Neutrophil (primary cell): ENCODE measurements at regions not wholly inside any gene's neighbourhood (a gene's known extent, or its start where the extent isn't known, plus 50 kb on each side); places are given as distances from the start of the nearest gene placed in this dataset.

Experiments used
- H3K27ac ChIP-seq: fragments of 200-600 bp; sonication (generic); 2 replicates; pipeline ENCODE4 v1.5.1; 2016; ENCODE audit warnings: mild to moderate bottlenecking, moderate library complexity
- H3K27me3 ChIP-seq: fragments of 200-600 bp; sonication (generic); 2 replicates; pipeline ENCODE4 v1.6.0; 2016; ENCODE audit warnings: mild to moderate bottlenecking
- H3K36me3 ChIP-seq: fragments of 200-600 bp; sonication (generic); 2 replicates; pipeline ENCODE4 v1.5.1; 2017
- H3K4me1 ChIP-seq, 2 experiments: fragments of 200-600 bp in 1 of 2; sonication (generic) in 1 of 2; 1 replicate in 1 of 2; 2 replicates in 1 of 2; pipeline versions ENCODE4 v1.5.1 to v1.6.1; 2013 to 2016; ENCODE audit warnings: low read depth in 1 of 2, low read length in 1 of 2, mild to moderate bottlenecking in 1 of 2, moderate library complexity in 1 of 2; ENCODE audit not compliant: control insufficient read depth in 1 of 2, insufficient read depth in 1 of 2
- H3K4me3 ChIP-seq, 2 experiments: fragments of 200-600 bp in 1 of 2; sonication (generic) in 1 of 2; 1 replicate in 1 of 2; 2 replicates in 1 of 2; pipeline ENCODE4 v1.5.1; 2013 to 2016; ENCODE audit warnings: low read depth in 1 of 2, low read length in 1 of 2, mild to moderate bottlenecking in 1 of 2, moderate library complexity in 1 of 2
- H3K9me3 ChIP-seq: fragments of 200-600 bp; sonication (generic); 2 replicates; pipeline ENCODE4 v1.5.1; 2016
- CTCF ChIP-seq: fragments of 200-600 bp; sonication (generic); IDR thresholded peaks from 2 replicates; pipeline ENCODE4 v1.5.1; 2016; ENCODE audit warnings: antibody characterized with exemption

GRCh38 chr16:55204923-55205322, 119.1 kb upstream of the IRX6 start:
- Histone ChIP-seq H3K4me1 (no peaks in the 10 kb centered on the region), H3K36me3 (no peaks in the 10 kb centered on the region), H3K27me3 (no peaks in the 10 kb centered on the region), H3K27ac (no peak overlapping the region), H3K9me3 (no peaks in the 10 kb centered on the region), H3K4me3 (no peak overlapping the region)
- TF ChIP-seq CTCF: no peak

GRCh38 chr16:55207693-55208428, 116.1 kb upstream of the IRX6 start:
- no peak overlapping the region for H3K27ac ChIP-seq
- no peaks in the 10 kb centered on the region for H3K4me1 ChIP-seq
- H3K4me3 ChIP-seq: no peak overlapping the region
- TF ChIP-seq CTCF: no peak
- H3K9me3 ChIP-seq: no peaks in the 10 kb centered on the region
- H3K36me3 ChIP-seq: no peaks in the 10 kb centered on the region
- no peaks in the 10 kb centered on the region for H3K27me3 ChIP-seq

GRCh38 chr16:55209626-55210025, 114.4 kb upstream of the IRX6 start:
- no peaks in the 10 kb centered on the region for H3K4me1 ChIP-seq
- no peak overlapping the region for H3K4me3 ChIP-seq
- H3K27ac ChIP-seq: no peak overlapping the region
- H3K9me3 ChIP-seq: no peaks in the 10 kb centered on the region
- no peak for TF ChIP-seq CTCF
- H3K27me3 ChIP-seq: no peaks in the 10 kb centered on the region
- H3K36me3 ChIP-seq: no peaks in the 10 kb centered on the region

GRCh38 chr16:55212791-55213190, 111.2 kb upstream of the IRX6 start:
- no peak for TF ChIP-seq CTCF

GRCh38 chr16:55214412-55214811, 109.6 kb upstream of the IRX6 start:
- Histone ChIP-seq H3K9me3 (no peaks in the 10 kb centered on the region), H3K4me1 (no peaks in the 10 kb centered on the region), H3K36me3 (no peaks in the 10 kb centered on the region), H3K27me3 (peaks cover under 1% of the 10 kb centered on the region), H3K27ac (no peak overlapping the region), H3K4me3 (no peak overlapping the region)
- no peak for TF ChIP-seq CTCF

More at GRCh38 chr16:55212791-55213190, 111.2 kb upstream of the IRX6 start:
- no peak overlapping the region for H3K27ac ChIP-seq
- no peaks in the 10 kb centered on the region for H3K27me3 ChIP-seq
- H3K4me3 ChIP-seq: no peak overlapping the region
- H3K36me3 ChIP-seq: no peaks in the 10 kb centered on the region
- H3K4me1 ChIP-seq: no peaks in the 10 kb centered on the region
- no peaks in the 10 kb centered on the region for H3K9me3 ChIP-seq
